HL-60/S4 treated with retinoic acid at 250 ng/mL for 4 days and 3 days (cell line): ENCODE measurements at regions not wholly inside any gene's neighbourhood (a gene's known extent, or its start where the extent isn't known, plus 50 kb on each side); places are given as distances from the start of the nearest gene placed in this dataset.

Experiments
- in situ Hi-C: fragments of 300-500 bp; cut with MboI; formaldehyde crosslinking; loops from 2 replicates; pipeline ENCODE4 v1.7.0; 2022; ENCODE audit warnings: low sequenced_read_pairs

- in situ Hi-C loops: no loop called here
Observed at GRCh38 chr4:12884846-12885796, 599.0 kb downstream of the RAB28 start.

- in situ Hi-C loops: no loop called here
Observed at GRCh38 chr4:12881945-12882584, 602.1 kb downstream of the RAB28 start.

- in situ Hi-C loops: no loop called here
Observed at GRCh38 chr4:12880844-12881243, 603.3 kb downstream of the RAB28 start.

GRCh38 chr4:12879496-12879895 lies 604.6 kb downstream of the RAB28 start:
- in situ Hi-C loops: no loop called here

GRCh38 chr4:12875640-12876243 lies 608.4 kb downstream of the RAB28 start:
- in situ Hi-C loops: no loop called here

GRCh38 chr4:12873351-12873750 lies 610.8 kb downstream of the RAB28 start:
- in situ Hi-C loops: no loop called here

- in situ Hi-C loops: no loop called here
Observed at GRCh38 chr4:12861422-12861821, 622.7 kb downstream of the RAB28 start.

GRCh38 chr4:12852338-12853307 lies 631.5 kb downstream of the RAB28 start:
- in situ Hi-C loops: no loop called here

GRCh38 chr4:12846368-12846767 lies 637.8 kb downstream of the RAB28 start:
- in situ Hi-C loops: loop anchor here (10.0 kb wide), 1 partner anchor 698 kb away; the partner anchor contains the start of gene NKX3-2

GRCh38 chr4:12844141-12844540 lies 640.0 kb downstream of the RAB28 start:
- in situ Hi-C loops: loop anchor here (10.0 kb wide), 1 partner anchor 701 kb away; the partner anchor contains the start of gene NKX3-2

- in situ Hi-C loops: no loop called here
Observed at GRCh38 chr4:12827966-12828365, 656.2 kb downstream of the RAB28 start.

GRCh38 chr4:12791536-12791935 lies 692.6 kb downstream of the RAB28 start:
- in situ Hi-C loops: no loop called here

- in situ Hi-C loops: no loop called here
Observed at GRCh38 chr4:12787261-12787660, 696.9 kb downstream of the RAB28 start.

- in situ Hi-C loops: no loop called here
Observed at GRCh38 chr4:12778706-12779105, 705.4 kb downstream of the RAB28 start.

- in situ Hi-C loops: no loop called here
Observed at GRCh38 chr4:12778191-12778590, 705.9 kb downstream of the RAB28 start.

- in situ Hi-C loops: no loop called here
Observed at GRCh38 chr4:12770351-12770750, 713.8 kb downstream of the RAB28 start.

- in situ Hi-C loops: no loop called here
Observed at GRCh38 chr4:12761694-12762093, 722.4 kb downstream of the RAB28 start.

- in situ Hi-C loops: no loop called here
Observed at GRCh38 chr4:12747154-12747553, 737.0 kb downstream of the RAB28 start.

- in situ Hi-C loops: no loop called here
Observed at GRCh38 chr4:12746221-12746620, 737.9 kb downstream of the RAB28 start.

- in situ Hi-C loops: loop anchor here (10.0 kb wide), 1 partner anchor 820 kb away; no protein-coding TSS in a partner anchor
Observed at GRCh38 chr4:12734586-12734985, 749.6 kb downstream of the RAB28 start.
